ENCODE measurements at regions not wholly inside any gene's neighbourhood (a gene's known extent, or its start where the extent isn't known, plus 50 kb on each side); places are given as distances from the start of the nearest gene placed in this dataset.

DNA sequence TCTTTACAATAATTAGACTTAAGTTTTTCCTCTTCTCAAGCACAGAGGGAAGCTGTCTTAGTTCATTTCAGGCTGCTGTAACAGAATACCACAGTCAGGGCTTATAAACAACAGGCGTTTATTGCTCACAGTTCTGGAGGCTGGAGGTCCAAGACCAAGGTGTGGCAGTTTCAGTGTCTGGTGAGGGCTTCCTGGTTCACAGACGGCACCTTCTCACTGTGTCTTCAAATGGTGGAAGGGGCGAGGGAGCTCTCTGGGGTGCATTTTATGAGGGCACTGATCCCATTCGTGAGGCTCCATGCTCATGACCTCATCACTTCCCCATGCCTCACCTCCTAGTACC, 115.7 kb upstream of the MXRA5 start:
- intact Hi-C loops (cut with micrococcal nuclease; ENCODE audit: unreplicated experiment) = no loop called here
- no peak for DNase-seq (ENCODE audit: low spot score)
- no peak for TF ChIP-seq CTCF (conservative IDR thresholded peaks at IDR 0.05; ENCODE audit: low read depth, low read length)
- no peak for TF ChIP-seq EZH2 (IDR thresholded peaks at IDR 0.05; ENCODE audit: borderline replicate concordance, low read depth, low read length, poor library complexity, severe bottlenecking)
- Histone ChIP-seq H3K36me3 (ENCODE audit: insufficient read depth, low read length, poor library complexity, severe bottlenecking) (no peaks in the 10 kb centered on the region), H3K4me1 (ENCODE audit: insufficient read depth, low read length, poor library complexity, severe bottlenecking) (peaks cover 5% of the 10 kb centered on the region), H3K27ac (ENCODE audit: low read depth, low read length, poor library complexity, severe bottlenecking) (no peak overlapping the region), H3K4me3 (ENCODE audit: low read depth, low read length, poor library complexity, severe bottlenecking) (peak overlapping the region; percentile 28), H3K27me3 (replicated peaks; ENCODE audit: insufficient read depth, low read depth, low read length, poor library complexity) (peaks cover 37% of the 10 kb centered on the region), H3K9me3 (ENCODE audit: low read depth, low read length, poor library complexity, severe bottlenecking) (no peaks in the 10 kb centered on the region)
- ChIA-PET POLR2A (ENCODE audit: low non-redundant PET) (no interaction called here), CTCF (no interaction called here)
- BruUV-seq (replicated peaks) = no TSS peak

- CTCF ChIA-PET = interaction anchor here (0.6 kb wide), 1 partner anchor 333 kb away, joined by 4 read pairs; no protein-coding TSS in a partner anchor
- no TSS peak for BruUV-seq (replicated peaks)
- peaks cover 5% of the 10 kb centered on the region for H3K4me1 ChIP-seq (ENCODE audit: insufficient read depth, low read length, poor library complexity, severe bottlenecking)
Measured at GRCh38 chrX:3461397-3462165, 115.1 kb upstream of the MXRA5 start.

GRCh38 chrX:3455796-3456195, 109.3 kb upstream of the MXRA5 start:
- BruUV-seq (replicated peaks) = no TSS peak
- no peaks in the 10 kb centered on the region for H3K4me1 ChIP-seq (ENCODE audit: insufficient read depth, low read length, poor library complexity, severe bottlenecking)
- CTCF ChIA-PET = no interaction called here

More at GRCh38 chrX:3461397-3462165, 115.1 kb upstream of the MXRA5 start:
- Histone ChIP-seq H3K4me3 (ENCODE audit: low read depth, low read length, poor library complexity, severe bottlenecking) (peak overlapping the region; percentile 28), H3K9me3 (ENCODE audit: low read depth, low read length, poor library complexity, severe bottlenecking) (no peaks in the 10 kb centered on the region), H3K27ac (ENCODE audit: low read depth, low read length, poor library complexity, severe bottlenecking) (no peak overlapping the region), H3K27me3 (replicated peaks; ENCODE audit: insufficient read depth, low read depth, low read length, poor library complexity) (peaks cover 41% of the 10 kb centered on the region), H3K36me3 (ENCODE audit: insufficient read depth, low read length, poor library complexity, severe bottlenecking) (no peaks in the 10 kb centered on the region)
- intact Hi-C loops (cut with micrococcal nuclease; ENCODE audit: unreplicated experiment) = no loop called here
- no peak for TF ChIP-seq CTCF (conservative IDR thresholded peaks at IDR 0.05; ENCODE audit: low read depth, low read length)
- TF ChIP-seq EZH2 (IDR thresholded peaks at IDR 0.05; ENCODE audit: borderline replicate concordance, low read depth, low read length, poor library complexity, severe bottlenecking) = no peak
- DNase-seq (ENCODE audit: low spot score) = peak; percentile 12
- POLR2A ChIA-PET (ENCODE audit: low non-redundant PET) = interaction anchor here (0.6 kb wide), 1 partner anchor 649 kb away, joined by 3 read pairs; no protein-coding TSS in a partner anchor

More at GRCh38 chrX:3455796-3456195, 109.3 kb upstream of the MXRA5 start:
- no peak for DNase-seq (ENCODE audit: low spot score)
- H3K36me3 ChIP-seq (ENCODE audit: insufficient read depth, low read length, poor library complexity, severe bottlenecking) = no peaks in the 10 kb centered on the region
- POLR2A ChIA-PET (ENCODE audit: low non-redundant PET) = no interaction called here
- no peaks in the 10 kb centered on the region for H3K9me3 ChIP-seq (ENCODE audit: low read depth, low read length, poor library complexity, severe bottlenecking)
- H3K27ac ChIP-seq (ENCODE audit: low read depth, low read length, poor library complexity, severe bottlenecking) = no peak overlapping the region
- no peak overlapping the region for H3K4me3 ChIP-seq (ENCODE audit: low read depth, low read length, poor library complexity, severe bottlenecking)
- TF ChIP-seq CTCF (conservative IDR thresholded peaks at IDR 0.05; ENCODE audit: low read depth, low read length) = no peak
- TF ChIP-seq EZH2 (IDR thresholded peaks at IDR 0.05; ENCODE audit: borderline replicate concordance, low read depth, low read length, poor library complexity, severe bottlenecking) = no peak
- intact Hi-C loops (cut with micrococcal nuclease; ENCODE audit: unreplicated experiment) = no loop called here
- peaks cover 33% of the 10 kb centered on the region for H3K27me3 ChIP-seq (replicated peaks; ENCODE audit: insufficient read depth, low read depth, low read length, poor library complexity)

Measured in A673 (cell line).